GM21515 (cell line): ENCODE measurements at regions not wholly inside any gene's neighbourhood (a gene's known extent, or its start where the extent isn't known, plus 50 kb on each side); places are given as distances from the start of the nearest gene placed in this dataset.

Experiments used
- ATAC-seq: cut with Tn5 transposase; IDR thresholded peaks from one replicate; pipeline ENCODE4 v1.9.1; 2021; ENCODE audit not compliant: unreplicated experiment

DNA sequence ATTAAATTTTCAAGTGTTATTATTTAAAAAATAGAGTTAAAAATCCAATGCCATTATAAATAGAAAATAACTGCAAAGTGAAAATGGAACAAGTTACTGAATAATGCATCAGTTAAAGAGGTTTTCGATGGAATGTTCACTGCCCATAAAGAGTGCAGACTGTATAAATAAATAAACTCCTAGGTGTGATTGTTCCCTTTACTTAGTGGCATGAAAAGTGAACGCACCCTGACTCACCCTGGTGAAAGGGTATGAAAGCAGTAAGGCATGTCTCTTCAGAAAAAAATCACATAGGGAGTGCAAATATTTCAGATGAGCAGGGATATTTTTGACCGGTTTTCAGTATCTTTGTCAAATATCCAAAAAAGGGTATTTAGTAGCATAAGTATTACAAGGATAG, 387.8 kb downstream of the DCAF12L2 start:
- ATAC-seq = no peak

DNA sequence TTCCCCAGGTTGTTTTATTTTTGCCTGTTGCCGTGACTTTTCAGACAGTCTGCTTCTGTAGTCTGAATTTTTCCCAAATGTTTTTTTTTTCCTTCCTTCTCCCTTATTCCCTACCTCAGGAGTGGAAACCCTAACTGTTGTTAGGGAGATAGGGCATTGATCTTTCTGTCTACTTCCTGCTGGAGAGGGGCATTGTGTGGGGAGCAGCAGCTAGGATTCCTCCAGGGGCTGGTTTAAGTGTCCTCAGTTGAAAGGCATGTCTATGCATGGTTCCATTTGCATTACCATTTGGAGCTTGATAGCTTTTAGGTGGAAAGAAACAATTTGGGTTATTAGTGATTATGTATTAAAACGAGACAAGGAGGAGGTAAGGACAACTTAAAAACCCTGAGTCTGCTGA, 383.9 kb downstream of the DCAF12L2 start:
- ATAC-seq = no peak

DNA sequence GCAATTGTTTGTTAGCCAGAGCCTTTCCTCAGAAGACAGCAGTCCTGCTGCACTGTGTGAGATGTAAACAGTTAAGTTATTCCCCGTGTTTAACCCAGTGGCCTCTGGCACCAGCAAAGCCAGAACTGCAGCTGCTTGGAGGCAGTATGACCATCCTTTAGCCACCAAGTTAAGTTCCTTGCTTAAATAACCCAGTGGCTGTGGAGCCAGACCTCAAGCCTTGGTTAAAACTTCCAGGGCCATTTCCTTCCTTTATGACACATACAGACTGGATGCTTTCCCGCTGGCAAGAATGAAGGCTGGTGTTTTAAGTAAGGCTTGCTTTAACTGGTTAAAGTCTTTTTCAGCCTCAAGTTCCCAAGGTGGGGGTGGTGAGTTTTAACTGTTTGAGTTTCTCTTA, 379.8 kb downstream of the DCAF12L2 start:
- no peak for ATAC-seq

DNA sequence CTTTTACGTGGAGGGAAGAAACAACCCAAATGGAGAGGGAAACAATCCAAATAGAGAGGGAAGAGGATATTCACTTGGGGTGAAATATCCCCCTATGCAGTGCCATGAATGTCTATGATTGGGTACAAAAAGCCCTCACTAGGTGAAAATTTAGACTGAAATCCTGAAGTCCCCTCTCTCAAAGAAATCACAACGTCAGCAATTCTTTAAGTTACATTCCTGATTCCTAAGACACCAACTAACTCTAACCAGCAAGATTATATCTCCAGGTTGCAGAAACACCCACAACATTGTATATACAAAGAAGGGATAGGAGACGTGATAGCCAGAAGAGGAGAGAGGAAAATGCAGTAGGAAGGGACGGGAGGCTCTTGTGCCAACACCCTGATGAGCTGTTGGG, 374.3 kb downstream of the DCAF12L2 start:
- ATAC-seq = no peak

DNA sequence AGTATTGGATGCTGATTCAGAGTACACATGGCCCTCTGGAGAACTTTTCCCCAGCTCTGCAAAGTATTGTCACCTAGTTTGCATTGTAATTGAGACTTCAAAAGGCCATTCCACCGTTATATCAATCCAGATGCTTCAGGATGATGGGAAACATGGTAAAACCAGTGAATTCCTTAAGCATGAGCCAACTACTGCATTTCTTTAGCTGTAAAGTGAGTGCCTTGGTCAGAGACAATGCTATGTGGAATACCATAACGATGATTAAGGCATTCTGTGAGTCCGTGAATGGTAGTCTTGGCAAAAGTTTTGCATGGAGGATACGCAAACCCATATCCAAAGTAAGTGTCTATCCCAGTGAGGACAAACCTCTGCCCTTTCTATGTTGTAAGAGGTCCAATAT, 355.2 kb downstream of the DCAF12L2 start:
- ATAC-seq = no peak

DNA sequence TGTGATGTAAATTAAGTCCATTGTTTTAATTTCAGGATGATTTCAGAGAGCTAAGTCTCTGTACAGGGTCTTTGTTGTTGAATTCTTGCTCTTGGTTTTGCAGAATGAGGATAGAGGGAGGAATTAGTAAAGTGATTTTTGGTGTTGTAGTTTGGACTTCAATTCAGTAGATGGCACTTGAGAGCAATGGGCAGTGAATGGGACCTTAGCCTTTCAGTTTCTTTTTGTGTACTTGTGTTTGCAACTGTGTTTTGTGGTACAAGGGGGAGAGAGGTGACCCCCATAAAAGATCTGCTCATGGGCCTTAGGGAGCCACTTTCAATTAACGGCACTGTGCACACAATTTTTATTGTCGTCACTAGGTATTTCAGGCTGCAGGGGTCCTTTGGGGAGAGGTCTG, 340.0 kb downstream of the DCAF12L2 start:
- no peak for ATAC-seq

DNA sequence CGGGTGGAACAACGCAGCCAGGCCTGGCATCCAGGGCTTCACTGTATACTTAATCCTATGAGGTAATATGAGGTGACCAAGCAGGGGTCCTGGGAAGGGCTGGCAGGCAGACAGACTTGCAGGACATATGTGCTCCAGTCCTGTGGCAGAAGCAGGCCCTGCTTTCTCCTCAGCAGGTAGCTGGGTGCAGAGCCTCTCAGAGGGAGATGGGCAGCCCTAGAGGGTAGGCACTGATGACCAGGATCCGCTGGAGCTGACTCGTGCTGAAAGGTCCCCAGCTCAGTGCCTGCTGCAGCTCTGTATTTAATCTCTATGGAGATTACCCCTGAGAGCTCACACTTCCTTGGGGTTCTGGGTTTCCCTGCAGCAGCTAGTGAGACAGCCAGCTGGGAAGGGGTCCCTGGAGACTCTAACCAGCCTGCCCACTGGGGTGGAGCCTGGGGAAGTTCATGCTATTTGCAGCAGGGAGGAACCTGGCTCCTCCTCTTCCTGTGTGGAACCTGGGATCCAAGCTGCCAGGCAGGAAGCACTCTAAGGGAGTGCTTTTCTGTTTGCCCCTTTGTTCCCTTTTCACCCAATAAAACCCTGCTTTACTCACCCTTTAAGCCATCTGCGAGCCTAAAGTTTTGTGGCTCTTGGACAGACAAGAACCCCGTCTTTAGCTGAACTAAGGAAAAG, 339.2 kb downstream of the DCAF12L2 start:
- no peak for ATAC-seq

DNA sequence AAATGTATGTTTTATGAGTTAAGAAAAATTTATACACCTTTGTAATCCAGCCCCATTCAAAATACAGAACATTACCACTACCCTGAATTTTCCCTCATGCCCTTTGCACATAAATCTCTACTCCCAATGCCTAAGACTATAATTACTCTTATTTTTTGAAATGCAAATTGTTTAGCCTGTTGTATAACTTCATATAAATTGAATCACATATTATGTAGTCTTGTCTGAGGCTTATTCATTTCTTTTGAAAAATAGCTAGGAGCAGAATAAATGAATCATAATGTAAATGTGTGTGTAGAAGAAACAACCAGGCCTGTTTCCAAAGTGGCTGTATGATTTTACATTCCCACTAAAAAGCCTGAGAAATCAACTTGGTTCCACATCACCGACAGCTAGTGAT, 319.8 kb downstream of the DCAF12L2 start:
- ATAC-seq = no peak

DNA sequence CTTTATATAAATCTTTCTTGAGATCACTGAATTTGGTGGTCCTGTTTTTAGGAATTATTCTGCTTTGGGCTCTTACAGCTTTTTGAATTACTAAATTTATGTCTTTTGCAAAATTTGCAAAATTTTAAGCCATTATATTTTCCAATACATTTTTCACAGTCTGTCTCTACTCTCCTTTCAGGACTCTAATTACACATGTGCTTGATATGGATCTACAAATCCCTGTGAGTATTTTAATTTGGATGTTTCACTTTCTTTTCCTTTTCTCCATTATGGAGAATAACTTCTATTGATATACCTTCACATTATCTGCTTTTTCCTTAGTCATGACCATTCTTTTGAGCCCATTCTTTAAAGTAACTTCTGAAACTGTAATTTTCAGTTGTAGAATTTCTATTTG, 315.4 kb downstream of the DCAF12L2 start:
- no peak for ATAC-seq

DNA sequence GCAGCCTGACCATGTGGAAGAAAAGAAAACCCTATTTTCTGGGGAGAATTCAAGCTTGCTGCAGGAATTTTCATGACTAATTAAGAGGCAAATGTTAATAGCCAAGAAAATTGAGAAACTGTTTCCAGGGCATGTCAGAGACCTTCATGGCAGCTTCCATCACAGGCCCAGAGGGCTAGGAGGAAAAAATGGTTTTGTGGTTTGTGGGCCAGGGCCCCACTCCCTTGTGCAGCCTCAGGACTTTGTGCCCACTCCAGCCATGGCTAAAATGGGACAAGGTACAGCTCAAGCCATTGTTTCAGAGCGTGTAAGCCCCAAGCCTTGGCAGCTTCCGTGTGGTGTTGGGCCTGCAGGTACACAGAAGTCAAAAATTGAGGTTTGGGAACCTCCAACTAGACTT, 282.9 kb downstream of the DCAF12L2 start:
- no peak for ATAC-seq

DNA sequence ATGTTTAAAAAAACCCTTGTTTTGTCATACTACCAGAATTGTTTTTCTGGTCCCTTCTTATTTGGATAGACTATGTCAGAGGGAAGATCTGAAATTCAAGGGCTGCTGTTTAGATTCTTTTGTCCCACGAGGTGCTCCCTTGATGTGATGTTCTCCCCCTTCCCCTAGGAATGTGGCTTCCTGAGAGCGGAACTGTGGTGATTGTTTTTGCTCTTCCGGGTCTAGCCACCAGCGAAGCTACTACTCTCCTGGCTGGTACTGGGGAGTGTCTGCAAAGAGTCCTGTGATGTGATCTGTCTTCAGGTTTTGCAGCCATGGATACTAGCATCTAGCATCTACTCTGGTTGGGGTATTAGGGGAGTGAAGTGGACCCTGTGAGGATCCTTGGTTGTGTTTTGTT, 271.1 kb downstream of the DCAF12L2 start:
- no peak for ATAC-seq

DNA sequence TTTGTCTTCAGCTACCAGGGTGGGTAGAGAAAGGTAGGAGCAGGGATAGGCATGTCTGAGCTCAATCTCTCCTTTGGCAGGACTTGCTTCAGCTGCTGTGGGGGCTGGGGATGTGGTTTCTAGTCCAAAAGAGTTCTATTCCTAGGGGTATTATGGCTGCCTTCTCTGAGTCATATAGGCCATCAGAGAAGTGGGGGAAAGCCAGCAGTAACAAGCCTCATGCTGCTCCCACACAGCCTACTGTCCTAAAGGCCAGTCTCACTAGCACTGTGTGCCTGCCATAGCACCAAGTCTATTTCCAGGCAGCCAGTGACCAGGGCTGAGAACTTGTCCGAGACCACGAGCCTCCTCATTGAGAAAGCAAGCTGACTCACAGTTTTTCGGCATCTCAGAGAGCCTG, 270.6 kb downstream of the DCAF12L2 start:
- no peak for ATAC-seq

DNA sequence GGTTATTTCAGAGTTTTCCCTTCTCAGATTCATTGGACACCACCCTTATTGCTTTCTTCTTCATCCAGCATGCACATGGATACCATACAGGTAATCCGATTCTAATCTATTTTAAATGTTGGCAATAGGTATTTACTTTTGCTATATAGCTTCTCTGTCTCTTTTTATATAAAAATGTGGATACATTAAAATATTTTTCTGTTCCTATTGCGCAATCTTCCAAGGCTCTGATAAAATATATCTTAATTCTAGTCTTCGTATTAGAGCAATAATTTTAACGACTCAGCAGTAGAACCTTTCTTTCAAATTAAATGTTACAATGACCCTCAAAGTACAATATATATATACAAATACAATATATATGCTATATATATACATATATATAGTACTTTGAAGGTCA, 239.8 kb downstream of the DCAF12L2 start:
- no peak for ATAC-seq

DNA sequence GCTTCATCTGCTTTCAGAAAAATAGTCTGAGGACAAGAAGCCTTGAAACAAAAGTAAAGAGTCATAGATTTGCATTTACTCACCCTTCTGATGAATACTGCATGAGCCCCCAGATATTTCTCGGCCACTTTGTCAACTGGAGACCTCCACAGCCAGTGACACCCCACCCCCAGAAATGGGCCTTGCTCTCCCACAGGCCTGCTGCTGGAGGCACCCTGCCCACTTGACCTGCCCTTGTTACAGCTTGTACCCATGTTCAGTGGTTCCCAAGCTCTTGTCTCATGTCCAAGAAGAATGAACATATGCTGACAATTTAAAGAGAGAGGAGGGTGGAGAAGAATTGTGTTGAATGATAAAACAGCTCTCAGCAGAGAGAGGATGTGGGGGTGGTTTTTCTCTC, 225.1 kb downstream of the DCAF12L2 start:
- ATAC-seq = no peak

DNA sequence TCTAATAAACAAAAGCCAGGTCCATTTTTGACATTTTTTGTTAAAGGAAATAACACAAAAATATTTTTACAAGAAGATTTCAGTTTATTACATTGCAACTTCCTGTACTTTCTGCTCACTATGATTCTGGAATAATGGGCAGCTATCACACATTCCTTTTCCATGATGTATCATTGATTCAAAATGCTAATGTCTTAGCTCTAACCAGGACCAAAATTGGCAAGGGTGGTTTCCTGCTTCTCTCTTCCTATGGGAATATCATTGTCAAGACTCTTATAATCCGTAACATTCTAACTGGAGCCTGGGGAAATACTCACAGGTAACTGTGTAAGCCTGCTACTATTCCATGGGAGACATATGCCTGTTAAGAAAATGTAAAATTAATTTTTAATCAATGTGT, 218.6 kb downstream of the DCAF12L2 start:
- no peak for ATAC-seq

DNA sequence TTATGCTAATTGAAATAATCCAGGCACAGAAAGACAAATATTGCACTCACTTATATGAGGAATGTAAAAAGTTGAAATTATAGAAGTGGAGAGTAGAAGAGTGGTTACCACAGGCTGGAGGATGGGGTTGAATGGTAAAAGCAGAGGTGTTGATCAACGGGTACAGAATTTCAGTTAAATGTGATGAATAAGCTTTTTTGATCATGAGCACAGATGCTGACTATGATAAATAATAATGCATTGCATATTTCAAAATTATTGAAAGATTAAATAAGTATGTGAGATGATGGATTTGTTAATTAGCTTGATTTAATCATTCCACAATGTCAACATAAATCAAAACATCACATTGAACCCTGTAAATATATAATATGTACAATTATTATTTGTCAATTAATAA, 213.1 kb downstream of the DCAF12L2 start:
- no peak for ATAC-seq

DNA sequence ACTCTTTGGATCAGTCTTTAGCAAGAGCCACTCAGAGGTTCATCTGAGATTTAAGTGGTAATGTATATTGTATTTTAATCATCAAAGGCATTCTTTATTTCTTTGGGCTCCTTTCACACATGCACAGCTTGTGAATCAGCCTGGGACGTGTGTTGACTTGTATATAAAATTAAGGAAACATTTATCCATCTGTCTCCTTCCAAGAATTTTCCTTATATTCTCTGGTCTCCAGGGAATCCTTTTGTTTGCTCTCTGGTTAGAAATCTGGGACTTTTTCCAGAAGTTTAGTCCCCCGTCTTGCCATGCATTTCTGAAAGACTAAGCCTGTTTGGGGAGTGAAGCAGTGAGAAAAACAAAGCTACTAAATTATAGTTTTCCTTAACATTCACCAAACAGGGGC, 212.3 kb downstream of the DCAF12L2 start:
- no peak for ATAC-seq

DNA sequence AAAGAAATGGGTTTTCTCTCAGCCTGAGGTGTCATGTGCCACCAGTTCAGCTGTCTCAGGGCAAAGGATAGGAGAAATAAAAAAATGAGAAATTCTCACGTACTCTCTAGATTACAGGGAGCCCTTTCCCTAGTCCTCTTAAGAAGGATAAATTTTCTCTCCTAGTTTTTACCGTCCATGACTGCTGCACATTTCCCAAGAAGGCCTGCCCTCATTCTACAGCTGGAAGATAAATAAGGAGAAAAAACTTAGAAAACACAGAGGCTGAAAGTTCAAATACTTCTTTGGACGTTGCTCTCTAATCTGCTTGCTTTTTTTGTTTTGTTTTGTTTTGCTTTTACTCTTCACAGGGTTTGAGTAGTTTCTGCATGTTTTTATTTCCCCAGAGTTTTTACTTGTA, 211.9 kb downstream of the DCAF12L2 start:
- no peak for ATAC-seq

DNA sequence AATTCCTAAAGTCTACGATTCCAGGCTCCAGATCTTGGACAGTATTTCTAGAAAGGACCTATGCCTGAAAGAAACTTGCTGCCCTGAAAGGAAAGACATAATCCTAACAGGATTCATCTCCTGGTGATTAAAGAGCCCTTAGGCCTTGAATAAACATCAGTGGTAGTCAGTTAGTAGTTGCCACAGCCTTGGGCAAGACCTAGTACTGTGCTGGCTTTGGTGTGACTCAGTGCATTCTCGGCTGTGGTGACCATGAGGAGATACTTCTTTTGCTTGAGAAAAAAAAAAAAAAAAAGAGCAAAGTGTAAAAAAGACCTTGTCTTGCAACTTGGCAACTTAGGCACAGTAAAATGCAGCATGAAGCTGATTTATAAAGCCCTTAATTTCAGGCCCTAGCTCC, 188.2 kb downstream of the DCAF12L2 start:
- ATAC-seq = no peak

DNA sequence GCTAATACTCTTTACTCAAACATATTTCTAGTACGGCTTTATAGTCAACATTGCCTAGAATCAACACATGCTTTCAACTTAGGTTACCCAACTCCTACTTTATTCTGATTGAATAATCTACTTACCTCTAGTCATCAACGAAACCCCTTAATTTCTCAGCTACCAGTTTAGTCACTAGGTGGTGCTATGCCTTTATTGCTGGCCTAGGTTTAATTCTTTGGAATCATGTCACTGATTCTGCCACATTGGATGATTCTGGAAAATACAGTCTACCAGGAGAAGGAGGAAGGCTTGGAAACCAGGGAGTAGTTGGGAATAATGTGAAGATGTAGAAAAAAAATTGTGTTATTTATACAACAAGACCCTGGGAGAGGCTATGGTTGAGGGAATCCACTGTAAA, 167.7 kb downstream of the DCAF12L2 start:
- no peak for ATAC-seq

DNA sequence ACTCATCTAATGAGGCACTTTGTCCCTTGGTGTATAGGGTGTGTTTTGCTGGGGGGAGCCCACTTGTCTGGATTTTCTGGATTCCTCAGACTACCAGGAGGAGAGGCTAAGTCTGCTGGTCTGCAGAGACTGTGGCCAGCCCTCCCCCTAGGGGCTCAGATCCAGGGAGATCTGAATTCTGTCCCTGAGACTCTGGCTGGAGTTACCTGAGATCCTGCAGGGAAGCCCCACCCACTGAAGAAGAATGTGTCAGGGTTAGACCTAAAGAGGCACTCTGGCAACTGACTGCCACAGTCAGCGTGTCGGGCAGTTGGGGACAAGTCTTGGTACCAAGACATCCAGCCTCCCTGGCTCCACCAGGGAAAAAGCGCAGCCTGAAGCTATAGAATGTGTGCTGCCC, 138.9 kb downstream of the DCAF12L2 start:
- ATAC-seq = no peak

DNA sequence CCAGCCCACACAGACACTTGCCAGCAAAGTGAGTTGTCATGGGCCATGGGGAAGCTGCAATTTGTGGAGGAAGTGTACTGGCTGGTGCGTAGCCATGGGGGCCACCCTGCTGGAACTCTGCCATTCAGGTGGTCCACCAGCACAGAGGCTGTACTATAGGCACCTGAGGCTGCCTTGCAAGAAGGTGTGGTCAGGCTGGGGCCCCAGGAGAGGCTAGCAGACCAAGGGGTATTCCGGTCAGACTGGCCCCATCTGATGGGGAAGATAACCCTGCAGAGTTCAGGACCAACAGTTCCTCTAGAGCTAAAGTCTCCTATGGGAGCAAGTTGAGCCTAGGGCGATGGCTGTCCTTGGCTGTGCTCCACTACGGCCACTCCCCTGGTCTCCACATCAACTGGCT, 136.1 kb downstream of the DCAF12L2 start:
- ATAC-seq = no peak

DNA sequence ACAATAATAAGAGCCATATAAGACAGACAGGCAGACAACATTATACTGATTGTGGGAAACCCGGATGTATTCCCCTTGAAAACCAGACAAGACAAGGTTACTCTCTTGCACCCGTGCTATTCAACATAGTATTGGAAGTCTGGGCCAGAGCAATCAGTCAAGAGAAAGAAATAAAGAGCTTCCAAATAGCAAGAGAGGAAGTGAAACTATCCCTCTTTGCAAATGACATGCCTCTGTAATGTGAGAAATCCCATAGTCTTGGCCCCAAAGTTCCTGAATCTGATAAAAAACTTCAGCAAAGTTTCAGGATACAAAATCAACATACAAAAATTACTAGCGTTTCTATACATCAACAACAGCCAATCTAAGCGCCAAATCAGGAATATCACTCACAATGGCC, 102.1 kb downstream of the DCAF12L2 start:
- ATAC-seq = no peak
